AG04450 (cell line): ENCODE measurements at regions not wholly inside any gene's neighbourhood (a gene's known extent, or its start where the extent isn't known, plus 50 kb on each side); places are given as distances from the start of the nearest gene placed in this dataset.

Experiments
- CTCF ChIA-PET: fragments of 300-600, 350-600 bp; formaldehyde crosslinking; extraction: SDS; loops from one replicate; lab custom pipeline; 2022; ENCODE audit warnings: antibody characterized with exemption, inconsistent platforms; lab: Charles Lee
- POLR2A ChIA-PET: fragments of 350-600 bp; formaldehyde crosslinking; extraction: SDS; loops from one replicate; lab custom pipeline; 2021; ENCODE audit warnings: antibody characterized with exemption, inconsistent platforms; lab: Yijun Ruan, JAX
- DNase-seq: peaks from one replicate; pipeline ENCODE4 v3.0.0-alpha.2; 2011; ENCODE audit warnings: low read depth, low spot score
- H3K27ac ChIP-seq: one replicate; pipeline ENCODE4 v1.5.1; 2012; ENCODE audit warnings: low read depth, low read length, control low read depth
- H3K27me3 ChIP-seq: one replicate; pipeline ENCODE4 v1.6.0; 2012; ENCODE audit warnings: low read length; ENCODE audit not compliant: control insufficient read depth, insufficient read depth
- H3K4me3 ChIP-seq: 2 replicates; pipeline ENCODE4 v1.5.1; 2011; ENCODE audit warnings: mild to moderate bottlenecking, low read depth, low read length, control low read depth
- H3K9me3 ChIP-seq: 2 replicates; pipeline ENCODE4 v1.5.1; 2012; ENCODE audit warnings: low read length; ENCODE audit not compliant: control insufficient read depth, insufficient read depth
- TF ChIP-seq, protein P1 (sequence below): IDR thresholded peaks from 2 replicates; pipeline ENCODE4 v1.5.1; 2011; ENCODE audit warnings: low read depth, low read length, control low read depth, inconsistent platforms

DNA sequence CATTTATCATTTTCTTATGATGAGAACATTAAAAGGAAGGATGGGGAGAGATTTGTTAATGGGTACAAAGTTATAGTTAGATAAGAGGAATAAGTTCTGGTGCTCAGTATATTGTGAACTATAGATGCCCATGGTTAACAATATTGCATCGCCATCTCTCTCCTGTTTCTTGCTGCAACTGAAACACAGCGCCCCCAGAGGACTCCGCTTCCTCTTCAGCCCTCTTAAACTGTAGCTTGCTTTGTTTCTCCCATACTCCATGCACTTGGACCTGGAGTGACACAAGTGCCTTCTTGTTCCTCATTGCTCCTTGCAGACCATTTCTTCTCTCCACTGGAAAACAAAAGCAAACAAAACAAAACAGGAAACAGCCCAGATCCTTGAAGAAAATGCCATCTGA lies 70.1 kb upstream of the NTPCR start:
- CTCF ChIA-PET = interaction anchor here (0.5 to 3.6 kb wide), 13 partner anchors 10 to 1510 kb away, joined by 3 to 29 read pairs (median 5); no protein-coding TSS in a partner anchor
- Histone ChIP-seq H3K27ac (no peak overlapping the region), H3K27me3 (peaks cover 2% of the 10 kb centered on the region), H3K9me3 (no peaks in the 10 kb centered on the region), H3K4me3 (no peak overlapping the region)
- POLR2A ChIA-PET = no interaction called here
- TF ChIP-seq, protein P1, sequence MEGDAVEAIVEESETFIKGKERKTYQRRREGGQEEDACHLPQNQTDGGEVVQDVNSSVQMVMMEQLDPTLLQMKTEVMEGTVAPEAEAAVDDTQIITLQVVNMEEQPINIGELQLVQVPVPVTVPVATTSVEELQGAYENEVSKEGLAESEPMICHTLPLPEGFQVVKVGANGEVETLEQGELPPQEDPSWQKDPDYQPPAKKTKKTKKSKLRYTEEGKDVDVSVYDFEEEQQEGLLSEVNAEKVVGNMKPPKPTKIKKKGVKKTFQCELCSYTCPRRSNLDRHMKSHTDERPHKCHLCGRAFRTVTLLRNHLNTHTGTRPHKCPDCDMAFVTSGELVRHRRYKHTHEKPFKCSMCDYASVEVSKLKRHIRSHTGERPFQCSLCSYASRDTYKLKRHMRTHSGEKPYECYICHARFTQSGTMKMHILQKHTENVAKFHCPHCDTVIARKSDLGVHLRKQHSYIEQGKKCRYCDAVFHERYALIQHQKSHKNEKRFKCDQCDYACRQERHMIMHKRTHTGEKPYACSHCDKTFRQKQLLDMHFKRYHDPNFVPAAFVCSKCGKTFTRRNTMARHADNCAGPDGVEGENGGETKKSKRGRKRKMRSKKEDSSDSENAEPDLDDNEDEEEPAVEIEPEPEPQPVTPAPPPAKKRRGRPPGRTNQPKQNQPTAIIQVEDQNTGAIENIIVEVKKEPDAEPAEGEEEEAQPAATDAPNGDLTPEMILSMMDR = peak; percentile 63
- DNase-seq = no peak

DNA sequence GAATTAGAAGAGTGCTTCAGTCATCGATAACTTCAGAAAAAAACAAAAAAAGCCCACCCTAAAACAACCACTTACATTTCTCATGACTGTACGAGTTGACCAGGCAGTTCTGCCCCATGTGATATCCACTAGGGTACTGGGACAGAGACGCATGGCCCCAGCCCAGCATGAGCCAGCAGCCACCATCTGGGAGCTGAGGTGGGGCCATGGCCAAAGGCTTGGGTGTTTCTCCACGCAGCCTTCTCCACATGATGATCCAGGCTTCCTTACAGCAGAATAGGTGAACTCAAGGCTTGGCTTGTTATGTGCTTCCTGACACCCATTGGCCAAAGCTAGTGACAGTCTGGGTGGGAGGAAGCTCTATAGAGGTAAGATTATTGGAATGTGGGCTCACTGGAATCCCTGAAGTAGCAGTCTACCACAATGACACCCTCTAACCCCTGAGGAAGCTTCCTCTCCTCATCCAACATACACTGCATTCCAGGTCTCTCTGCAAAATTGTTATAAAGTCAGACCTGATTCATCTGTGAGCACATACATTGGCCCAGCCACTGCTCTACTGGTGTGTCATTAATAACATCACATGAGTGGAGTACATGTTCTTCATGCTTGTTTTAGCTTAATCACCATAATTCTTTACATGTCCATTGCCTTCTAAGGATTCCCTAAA lies 66.3 kb upstream of the NTPCR start:
- Histone ChIP-seq H3K27ac (no peak overlapping the region), H3K27me3 (peaks cover 5% of the 10 kb centered on the region), H3K9me3 (no peaks in the 10 kb centered on the region), H3K4me3 (no peak overlapping the region)
- POLR2A ChIA-PET = no interaction called here
- TF ChIP-seq, protein P1 = no peak
- CTCF ChIA-PET = interaction anchor here (0.6 kb wide), 1 partner anchor 364 kb away, joined by 4 read pairs; no protein-coding TSS in a partner anchor
- DNase-seq = no peak

- ChIA-PET POLR2A (no interaction called here), CTCF (no interaction called here)
- H3K27ac ChIP-seq = no peak overlapping the region
- no peak for DNase-seq
- no peaks in the 10 kb centered on the region for H3K9me3 ChIP-seq
- TF ChIP-seq, protein P1 = no peak
- peaks cover 5% of the 10 kb centered on the region for H3K27me3 ChIP-seq
- no peak overlapping the region for H3K4me3 ChIP-seq
Measured at GRCh38 chr1:232886271-232886670, 64.1 kb upstream of the NTPCR start.

GRCh38 chr1:232890340-232890943 lies 60.0 kb upstream of the NTPCR start:
- no peak overlapping the region for H3K4me3 ChIP-seq
- ChIA-PET POLR2A (interaction anchor here (0.7 to 1.3 kb wide), 5 partner anchors 9 to 223 kb away, joined by 4 to 12 read pairs (median 5); no protein-coding TSS in a partner anchor), CTCF (interaction anchor here (5.4 kb wide), 1 partner anchor 10 kb away, joined by 29 read pairs; no protein-coding TSS in a partner anchor)
- peaks cover 2% of the 10 kb centered on the region for H3K27me3 ChIP-seq
- TF ChIP-seq, protein P1 = no peak
- no peak for DNase-seq
- H3K9me3 ChIP-seq = peaks cover 5% of the 10 kb centered on the region
- H3K27ac ChIP-seq = no peak overlapping the region

DNA sequence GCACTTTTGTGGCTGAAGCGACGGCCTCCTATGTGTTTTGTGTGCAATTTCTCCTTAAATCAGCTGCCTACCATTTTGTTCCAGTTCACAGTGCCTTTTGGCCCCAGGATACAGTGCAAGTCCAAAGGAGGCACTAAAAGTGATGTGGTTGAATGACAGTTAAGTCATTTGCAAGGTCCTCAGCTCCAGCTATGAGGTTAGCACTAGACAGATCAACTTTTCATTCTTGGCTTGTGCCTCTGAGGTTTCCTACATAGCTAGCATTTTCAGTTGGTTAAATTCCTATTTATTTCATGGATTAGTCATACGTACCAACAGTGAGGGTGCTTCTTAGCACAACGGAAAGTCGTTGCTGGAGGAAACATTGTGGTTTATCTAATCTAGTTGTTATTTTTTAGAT lies 59.3 kb upstream of the NTPCR start:
- CTCF ChIA-PET = interaction anchor here (5.4 kb wide), 1 partner anchor 11 kb away, joined by 29 read pairs; no protein-coding TSS in a partner anchor
- peak; percentile 62 for DNase-seq

More for the DNA sequence above, 59.3 kb upstream of the NTPCR start:
- Histone ChIP-seq H3K27me3 (peaks cover 2% of the 10 kb centered on the region), H3K4me3 (no peak overlapping the region), H3K9me3 (peaks cover 5% of the 10 kb centered on the region), H3K27ac (peak overlapping the region; percentile 34)
- TF ChIP-seq, protein P1 = no peak
- POLR2A ChIA-PET = interaction anchor here (0.7 to 1.3 kb wide), 5 partner anchors 9 to 222 kb away, joined by 4 to 12 read pairs (median 5); no protein-coding TSS in a partner anchor
